Panc1 (cell line): ENCODE measurements at regions not wholly inside any gene's neighbourhood (a gene's known extent, or its start where the extent isn't known, plus 50 kb on each side); places are given as distances from the start of the nearest gene placed in this dataset.

Experiments used
- POLR2AphosphoS5 ChIP-seq: IDR thresholded peaks from 2 replicates; pipeline ENCODE4 v1.6.1; 2012; ENCODE audit warnings: mild to moderate bottlenecking, low read depth, low read length, moderate library complexity
- SIN3A ChIP-seq: IDR thresholded peaks from 2 replicates; pipeline ENCODE4 v1.6.1; 2012; ENCODE audit warnings: low read depth, mild to moderate bottlenecking, low read length, moderate library complexity, borderline replicate concordance; ENCODE audit not compliant: insufficient read depth
- TCF7L2 ChIP-seq: IDR thresholded peaks from 2 replicates; pipeline ENCODE4 v1.6.1; 2011; ENCODE audit warnings: mild to moderate bottlenecking, low read depth, low read length, inconsistent platforms
- TF ChIP-seq, protein P1 (sequence below): fragments of 450-650 bp; IDR thresholded peaks from 2 replicates; pipeline ENCODE4 v1.5.1; 2017; ENCODE audit warnings: mild to moderate bottlenecking

DNA sequence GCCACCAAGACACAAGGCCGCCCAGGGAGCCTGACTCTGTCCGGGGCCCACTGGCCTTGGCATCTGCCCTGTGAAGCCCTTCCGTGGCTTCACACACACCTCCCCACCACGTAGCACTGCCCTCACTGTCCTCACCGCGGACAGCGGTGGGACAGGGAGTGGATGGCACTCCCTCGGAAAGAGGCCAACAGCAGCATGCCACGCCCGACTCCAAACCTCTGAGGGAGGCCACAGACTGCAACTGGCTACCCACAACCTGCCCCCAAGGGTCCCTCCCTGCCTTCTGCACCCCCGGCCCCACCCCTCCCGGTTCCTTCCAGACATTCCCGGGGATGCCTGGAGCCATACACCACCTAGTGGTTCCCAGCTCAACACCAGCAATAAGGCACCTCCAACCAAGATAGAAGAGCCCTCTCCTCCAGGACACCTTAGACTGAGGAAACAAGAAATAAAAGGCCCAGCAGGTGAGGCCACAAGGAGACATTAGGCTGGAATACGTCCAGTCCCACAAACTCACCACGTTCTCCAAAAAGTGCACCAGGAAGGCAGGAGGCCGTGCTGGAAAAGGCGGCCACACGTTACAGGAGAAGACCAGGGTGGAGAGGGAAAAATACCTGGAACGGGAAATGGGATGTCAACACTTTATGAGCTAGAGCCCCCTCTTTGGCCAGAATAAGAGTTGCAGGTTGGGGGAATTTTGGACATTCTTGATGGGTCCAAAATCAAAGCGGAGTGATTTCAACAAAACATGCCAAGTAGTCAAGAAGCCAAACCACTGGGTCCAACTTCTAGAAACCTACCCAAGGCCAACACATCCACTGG is 310.0 kb downstream of the SOX9 start:
- TF ChIP-seq SIN3A (no peak), POLR2AphosphoS5 (no peak), TCF7L2 (no peak)
- TF ChIP-seq, protein P1, sequence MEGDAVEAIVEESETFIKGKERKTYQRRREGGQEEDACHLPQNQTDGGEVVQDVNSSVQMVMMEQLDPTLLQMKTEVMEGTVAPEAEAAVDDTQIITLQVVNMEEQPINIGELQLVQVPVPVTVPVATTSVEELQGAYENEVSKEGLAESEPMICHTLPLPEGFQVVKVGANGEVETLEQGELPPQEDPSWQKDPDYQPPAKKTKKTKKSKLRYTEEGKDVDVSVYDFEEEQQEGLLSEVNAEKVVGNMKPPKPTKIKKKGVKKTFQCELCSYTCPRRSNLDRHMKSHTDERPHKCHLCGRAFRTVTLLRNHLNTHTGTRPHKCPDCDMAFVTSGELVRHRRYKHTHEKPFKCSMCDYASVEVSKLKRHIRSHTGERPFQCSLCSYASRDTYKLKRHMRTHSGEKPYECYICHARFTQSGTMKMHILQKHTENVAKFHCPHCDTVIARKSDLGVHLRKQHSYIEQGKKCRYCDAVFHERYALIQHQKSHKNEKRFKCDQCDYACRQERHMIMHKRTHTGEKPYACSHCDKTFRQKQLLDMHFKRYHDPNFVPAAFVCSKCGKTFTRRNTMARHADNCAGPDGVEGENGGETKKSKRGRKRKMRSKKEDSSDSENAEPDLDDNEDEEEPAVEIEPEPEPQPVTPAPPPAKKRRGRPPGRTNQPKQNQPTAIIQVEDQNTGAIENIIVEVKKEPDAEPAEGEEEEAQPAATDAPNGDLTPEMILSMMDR = peak; percentile 80
